Superior temporal gyrus (tissue), 1 donor: ENCODE measurements at regions not wholly inside any gene's neighbourhood (a gene's known extent, or its start where the extent isn't known, plus 50 kb on each side); places are given as distances from the start of the nearest gene placed in this dataset.
"Not testable (repeated sequence)": the region's sequence is repeated elsewhere in the genome, so short reads cannot be mapped to it uniquely, and the experiment has no call there.

Experiments used
- DNase-seq: peaks from one replicate; pipeline ENCODE4 v3.0.0-alpha.2; 2016; ENCODE audit errors: extremely low spot score

- DNase-seq, result no peak
Observed at GRCh38 chr3:110881069-110881468, 190.5 kb upstream of the NECTIN3 start.

DNA sequence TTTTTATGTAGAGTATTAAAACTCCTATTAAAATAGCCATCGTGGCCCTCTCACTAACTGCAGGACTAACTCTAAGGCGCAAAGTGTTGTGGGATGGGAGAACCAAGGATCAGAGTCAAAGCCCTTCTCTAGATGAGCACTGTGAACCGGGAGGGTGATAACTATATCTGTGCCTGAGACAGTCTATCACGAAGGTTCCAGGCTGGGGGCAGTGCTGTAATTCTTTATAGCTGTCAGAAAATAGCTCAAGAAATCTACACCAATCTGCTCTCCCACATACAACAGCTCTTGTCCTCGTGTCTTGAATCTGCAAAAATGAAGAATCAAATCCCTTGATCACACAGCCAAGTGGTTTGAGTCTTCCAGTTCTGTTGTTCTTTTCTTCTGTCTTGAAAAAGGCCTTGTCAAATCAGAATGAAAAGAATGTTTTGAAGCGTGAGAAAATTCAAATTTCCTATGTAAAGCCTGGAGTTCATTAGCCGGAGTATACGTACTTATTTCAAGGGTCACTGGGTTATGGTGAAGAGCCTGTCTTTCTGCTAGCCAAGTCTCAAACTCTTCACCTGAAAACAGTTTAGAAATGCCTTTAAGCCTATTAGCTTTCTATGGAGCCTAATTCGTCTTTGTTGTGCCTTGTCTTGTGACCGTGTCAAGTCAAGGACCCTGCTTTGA is 185.3 kb upstream of the NECTIN3 start:
- no peak for DNase-seq

GRCh38 chr3:110887176-110887575 is 184.4 kb upstream of the NECTIN3 start:
- DNase-seq, result no peak

DNA sequence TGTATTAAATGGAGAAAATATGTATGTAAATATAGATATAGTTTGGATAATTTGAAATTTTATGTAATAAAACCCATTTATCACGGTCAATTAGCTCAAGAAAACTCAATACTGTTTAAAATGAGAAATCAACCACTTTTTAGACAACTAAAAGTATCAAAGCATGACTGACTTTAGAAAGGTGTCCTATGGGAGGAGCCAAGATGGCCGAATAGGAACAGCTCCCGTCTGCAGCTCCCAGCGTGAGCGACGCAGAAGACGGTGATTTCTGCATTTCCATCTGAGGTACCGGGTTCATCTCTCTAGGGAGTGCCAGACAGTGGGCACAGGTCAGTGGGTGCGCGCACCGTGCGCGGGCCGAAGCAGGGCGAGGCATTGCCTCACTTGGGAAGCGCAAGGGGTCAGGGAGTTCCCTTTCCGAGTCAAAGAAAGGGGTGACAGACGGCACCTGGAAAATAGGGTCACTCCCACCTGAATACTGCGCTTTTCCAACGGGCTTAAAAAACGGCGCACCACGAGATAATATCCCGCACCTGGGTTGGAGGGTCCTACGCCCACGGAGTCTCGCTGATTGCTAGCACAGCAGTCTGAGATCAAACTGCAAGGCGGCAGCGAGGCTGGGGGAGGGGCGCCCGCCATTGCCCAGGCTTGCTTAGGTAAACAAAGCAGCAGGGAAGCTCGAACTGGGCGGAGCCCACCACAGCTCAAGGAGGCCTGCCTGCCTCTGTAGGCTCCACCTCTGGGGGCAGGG is 182.8 kb upstream of the NECTIN3 start:
- DNase-seq, result not testable (repeated sequence)

GRCh38 chr3:110889376-110889699 is 182.3 kb upstream of the NECTIN3 start:
- not testable (repeated sequence) for DNase-seq

DNA sequence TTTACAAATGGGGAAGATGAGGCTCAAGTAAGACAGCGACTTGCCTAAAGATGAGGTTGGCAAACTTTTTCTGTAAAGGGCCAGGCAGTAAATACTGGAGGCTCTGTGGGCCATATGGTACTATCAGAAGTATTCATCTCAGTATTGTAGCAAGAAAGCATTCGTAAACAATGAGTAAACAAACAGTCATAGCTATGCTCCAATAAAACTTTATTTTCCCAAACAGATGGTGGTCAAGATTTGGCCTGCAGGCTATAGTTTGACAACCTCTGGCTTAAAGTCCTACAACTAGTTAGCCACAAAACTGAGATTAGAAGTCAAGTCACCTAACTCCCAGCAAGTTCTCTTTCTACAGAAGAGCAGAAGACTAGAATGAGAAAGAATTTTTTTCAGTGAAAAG is 177.0 kb upstream of the NECTIN3 start:
- DNase-seq, result no peak

- DNase-seq, result no peak
Observed at GRCh38 chr3:110895054-110895453, 176.6 kb upstream of the NECTIN3 start.

DNA sequence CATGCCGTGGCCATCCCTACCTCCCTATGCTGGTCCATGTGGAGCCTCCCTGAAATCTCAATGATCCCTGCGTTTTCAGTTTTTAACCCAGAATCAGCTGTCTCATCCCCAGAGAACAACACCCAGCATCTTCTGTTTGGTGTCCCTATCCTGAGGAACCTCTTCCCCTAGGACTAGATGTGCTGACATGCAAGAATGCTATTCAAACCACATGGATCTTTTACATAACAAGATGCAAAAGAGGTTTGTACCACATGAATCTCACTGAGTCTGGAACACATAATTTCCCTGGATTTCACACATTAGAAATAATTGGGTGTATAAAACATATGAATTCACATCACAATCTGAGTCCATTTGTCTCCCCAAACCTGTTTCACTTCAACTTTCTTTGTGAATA is 174.6 kb upstream of the NECTIN3 start:
- DNase-seq, result no peak

GRCh38 chr3:110900576-110900975 is 171.0 kb upstream of the NECTIN3 start:
- no peak for DNase-seq

GRCh38 chr3:110901536-110901935 is 170.1 kb upstream of the NECTIN3 start:
- no peak for DNase-seq

GRCh38 chr3:110902453-110903085 is 169.0 kb upstream of the NECTIN3 start:
- DNase-seq, result no peak

- no peak for DNase-seq
Observed at GRCh38 chr3:110903771-110904519, 167.7 kb upstream of the NECTIN3 start.

DNA sequence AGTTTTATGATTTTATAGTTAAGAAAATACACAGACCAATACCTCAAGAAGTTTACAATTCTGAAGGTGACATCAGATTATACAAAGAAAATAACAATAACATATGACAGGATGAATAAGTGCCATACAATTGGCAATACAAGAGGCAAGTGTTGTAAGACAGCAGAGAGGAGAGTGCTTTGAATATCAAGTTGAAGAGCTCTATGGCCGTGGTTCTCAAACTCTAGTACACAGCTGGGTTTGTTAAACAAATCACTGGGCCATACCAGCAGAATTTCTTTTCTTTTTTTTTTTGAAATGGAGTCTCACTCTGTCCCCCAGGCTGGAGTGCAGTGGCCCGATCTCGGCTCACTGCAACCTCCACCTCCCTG is 167.1 kb upstream of the NECTIN3 start:
- no peak for DNase-seq

DNA sequence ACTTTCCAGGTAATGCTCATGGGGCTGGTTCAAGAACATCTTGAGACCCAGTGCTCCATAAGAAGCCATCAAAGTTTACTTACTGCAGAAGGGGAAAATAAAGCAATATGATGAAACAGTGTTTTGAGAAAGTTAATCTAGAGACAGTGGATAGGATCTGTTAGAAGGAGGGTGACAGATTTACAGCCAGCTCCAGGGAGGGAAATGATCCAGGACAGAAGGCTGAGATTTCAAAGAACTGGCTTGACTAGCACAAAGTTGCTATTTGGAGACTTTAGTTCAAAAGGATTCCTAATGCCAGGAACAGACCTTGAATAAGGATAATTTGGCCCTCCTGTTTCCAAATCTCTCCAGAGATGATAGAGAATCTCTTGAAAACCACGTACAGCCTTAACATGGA is 166.5 kb upstream of the NECTIN3 start:
- no peak for DNase-seq

DNA sequence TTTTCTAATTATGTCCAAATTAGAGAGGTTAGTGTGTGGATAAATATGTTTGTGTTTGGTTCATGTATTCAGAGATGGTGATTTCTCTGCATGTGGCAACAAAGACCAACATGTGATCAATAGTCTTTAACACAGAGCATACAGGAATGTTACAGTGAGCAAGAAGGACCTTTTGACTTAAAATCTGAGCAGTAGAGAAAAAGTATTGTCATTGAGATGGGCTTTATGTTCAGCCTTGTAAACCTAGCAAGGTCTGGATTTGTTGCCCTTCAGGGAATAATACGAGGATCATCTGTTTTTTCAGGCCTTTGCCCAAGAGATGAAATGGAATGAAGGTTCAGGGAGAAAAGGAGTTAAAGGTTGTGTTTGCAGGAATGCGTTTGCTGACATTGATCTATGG is 161.8 kb upstream of the NECTIN3 start:
- DNase-seq, result no peak

DNA sequence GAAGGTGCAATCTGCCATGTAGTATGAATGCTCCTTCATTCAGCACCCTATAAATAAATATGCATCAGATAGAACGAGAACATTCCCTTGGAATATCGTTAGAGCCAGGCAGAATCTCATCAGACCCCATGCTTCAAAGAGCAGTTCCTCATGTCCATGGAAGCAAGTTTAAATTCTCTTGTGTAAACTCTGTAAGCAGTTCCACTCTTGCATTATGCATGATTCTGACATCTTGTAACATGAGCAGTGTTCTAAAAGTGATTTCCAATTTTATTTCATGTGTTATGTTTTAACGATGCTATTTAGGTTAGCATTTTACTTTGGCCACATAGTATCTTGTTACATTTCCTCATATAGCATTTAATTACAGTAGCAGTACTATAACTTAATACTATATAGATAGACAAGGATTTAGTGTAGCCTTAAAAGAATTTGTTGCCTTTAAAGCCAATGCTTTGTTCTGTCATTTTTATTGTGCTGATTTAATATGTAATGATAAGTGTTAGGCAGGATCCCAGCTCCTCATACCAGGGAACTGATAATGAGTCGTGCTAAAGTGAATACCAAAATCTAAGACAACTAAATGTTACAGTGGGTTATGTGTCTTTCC is 161.2 kb upstream of the NECTIN3 start:
- no peak for DNase-seq

DNA sequence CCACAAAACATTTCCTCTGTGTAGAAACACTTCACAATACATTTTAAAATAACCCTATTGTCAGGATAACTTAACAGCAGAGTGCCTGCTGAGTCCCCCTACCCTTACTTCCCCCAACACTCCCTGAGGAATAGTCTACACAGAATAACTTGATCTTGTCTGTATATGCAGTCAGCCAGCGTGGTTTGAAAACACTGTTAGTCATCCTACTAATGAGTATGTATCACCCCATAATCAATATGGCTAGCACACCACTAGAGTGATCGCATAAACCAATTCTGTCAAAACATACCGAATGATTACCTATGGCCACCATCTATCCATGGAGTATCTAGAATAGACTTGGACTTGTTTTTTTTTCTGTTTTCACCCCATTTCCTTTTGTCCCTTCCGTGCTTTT is 152.7 kb upstream of the NECTIN3 start:
- DNase-seq, result no peak

DNA sequence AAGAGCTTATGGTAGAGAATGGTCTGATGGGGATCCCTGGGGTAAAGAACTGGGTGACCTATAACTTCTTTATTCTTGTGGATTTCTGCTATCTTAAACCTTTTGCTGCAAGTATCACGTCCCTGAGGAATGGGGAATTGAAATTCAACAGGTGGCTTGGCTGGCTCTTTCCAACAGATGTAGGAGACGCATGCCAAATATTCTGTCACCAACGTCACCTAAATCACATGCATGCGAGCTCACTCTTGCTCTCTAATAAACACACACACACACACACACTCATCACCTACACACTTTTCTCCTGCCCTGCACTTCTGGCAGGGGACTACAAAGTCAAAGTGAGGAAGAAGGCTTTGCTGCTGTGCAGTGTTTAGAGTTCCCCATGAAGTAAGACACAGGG is 145.8 kb upstream of the NECTIN3 start:
- peak; percentile 49 for DNase-seq

DNA sequence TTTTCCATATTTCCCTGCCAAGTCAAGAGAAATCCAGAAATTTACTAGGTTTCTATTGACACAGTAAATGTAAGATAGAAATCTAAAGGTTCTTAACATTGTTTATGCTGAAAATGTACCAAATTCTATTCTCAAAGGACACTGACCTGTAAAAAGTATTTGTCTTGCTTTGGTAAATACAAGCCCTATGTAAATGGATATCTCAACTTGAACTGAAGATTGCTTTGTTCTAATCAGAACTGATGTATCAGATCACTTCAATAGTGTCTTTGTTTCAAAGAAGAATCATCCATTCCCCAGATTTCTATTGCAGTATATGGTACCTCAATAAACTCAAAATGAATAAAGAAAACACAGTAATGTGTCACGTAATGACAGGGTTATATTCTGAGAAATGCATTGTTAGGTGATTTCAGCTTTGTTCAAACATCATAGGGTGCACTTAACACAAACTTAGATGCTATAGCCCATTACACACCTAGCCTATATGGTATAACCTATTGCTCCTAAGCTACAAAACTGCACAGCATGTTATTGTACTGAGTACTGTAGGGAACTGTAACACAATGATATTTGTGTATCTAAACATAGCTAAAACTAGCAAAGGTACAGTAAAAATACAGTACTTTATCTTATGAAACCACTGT is 143.5 kb upstream of the NECTIN3 start:
- peak; percentile 72 for DNase-seq

GRCh38 chr3:110929816-110930215 is 141.8 kb upstream of the NECTIN3 start:
- no peak for DNase-seq

GRCh38 chr3:110932567-110932966 is 139.0 kb upstream of the NECTIN3 start:
- no peak for DNase-seq
